ENCODE measurements at regions not wholly inside any gene's neighbourhood (a gene's known extent, or its start where the extent isn't known, plus 50 kb on each side); places are given as distances from the start of the nearest gene placed in this dataset.
"Not testable (repeated sequence)": the region's sequence is repeated elsewhere in the genome, so short reads cannot be mapped to it uniquely, and the experiment has no call there.

DNA sequence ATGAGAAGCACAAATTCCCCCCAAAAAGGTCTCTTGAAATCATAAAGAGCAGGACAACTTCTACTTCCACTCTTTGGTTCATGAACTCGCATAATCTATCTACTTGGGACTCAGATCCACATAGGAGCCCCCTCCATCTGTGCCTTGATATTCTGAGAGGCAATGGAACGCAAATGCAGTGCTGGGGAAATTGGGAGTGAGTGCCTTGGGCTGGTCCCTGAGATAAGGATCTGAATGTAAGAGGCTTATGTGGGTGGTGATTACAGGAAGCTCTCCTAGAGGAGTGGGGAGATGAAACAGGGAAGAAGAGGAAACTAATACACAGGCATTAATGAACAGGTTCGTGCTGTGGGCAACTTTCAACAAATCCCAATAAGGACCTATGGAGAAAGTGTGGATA lies 285.6 kb downstream of the RASEF start:
- no peak overlapping the region for H3K27ac Mint-ChIP-seq
- TF ChIP-seq, protein P1, sequence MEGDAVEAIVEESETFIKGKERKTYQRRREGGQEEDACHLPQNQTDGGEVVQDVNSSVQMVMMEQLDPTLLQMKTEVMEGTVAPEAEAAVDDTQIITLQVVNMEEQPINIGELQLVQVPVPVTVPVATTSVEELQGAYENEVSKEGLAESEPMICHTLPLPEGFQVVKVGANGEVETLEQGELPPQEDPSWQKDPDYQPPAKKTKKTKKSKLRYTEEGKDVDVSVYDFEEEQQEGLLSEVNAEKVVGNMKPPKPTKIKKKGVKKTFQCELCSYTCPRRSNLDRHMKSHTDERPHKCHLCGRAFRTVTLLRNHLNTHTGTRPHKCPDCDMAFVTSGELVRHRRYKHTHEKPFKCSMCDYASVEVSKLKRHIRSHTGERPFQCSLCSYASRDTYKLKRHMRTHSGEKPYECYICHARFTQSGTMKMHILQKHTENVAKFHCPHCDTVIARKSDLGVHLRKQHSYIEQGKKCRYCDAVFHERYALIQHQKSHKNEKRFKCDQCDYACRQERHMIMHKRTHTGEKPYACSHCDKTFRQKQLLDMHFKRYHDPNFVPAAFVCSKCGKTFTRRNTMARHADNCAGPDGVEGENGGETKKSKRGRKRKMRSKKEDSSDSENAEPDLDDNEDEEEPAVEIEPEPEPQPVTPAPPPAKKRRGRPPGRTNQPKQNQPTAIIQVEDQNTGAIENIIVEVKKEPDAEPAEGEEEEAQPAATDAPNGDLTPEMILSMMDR (IDR thresholded peaks at IDR 0.05; ENCODE audit: unreplicated experiment in 3 of 3), result no peak
- peaks cover 3% of the 10 kb centered on the region for H3K36me3 Mint-ChIP-seq (ENCODE audit: low read depth)

DNA sequence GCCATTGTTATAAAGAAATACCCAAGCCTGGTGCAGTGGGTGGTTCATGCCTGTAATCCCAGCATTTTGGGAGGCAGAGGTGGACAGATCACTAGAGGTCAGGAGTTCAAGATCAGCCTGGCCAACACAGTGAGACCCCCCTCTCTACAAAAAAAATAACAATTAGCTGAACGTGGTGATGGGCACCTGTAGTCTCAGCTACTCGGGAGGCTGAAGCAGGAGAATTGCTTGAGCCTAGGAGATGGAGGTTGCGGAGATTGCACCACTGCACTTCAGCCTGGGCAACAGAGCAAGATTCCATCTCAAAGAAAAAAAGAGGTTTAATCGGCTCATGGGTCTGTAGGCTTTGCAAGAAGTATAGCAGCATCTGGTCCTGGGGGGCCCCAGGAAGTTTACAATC lies 284.0 kb downstream of the RASEF start:
- H3K36me3 Mint-ChIP-seq (ENCODE audit: low read depth); H3K9me3 Mint-ChIP-seq; H3K27me3 Mint-ChIP-seq (ENCODE audit: low read depth); H3K27ac Mint-ChIP-seq; H3K4me3 Mint-ChIP-seq: not testable (repeated sequence)
- H3K4me1 Mint-ChIP-seq, result peaks cover 14% of the 10 kb centered on the region

More for the DNA sequence above, 285.6 kb downstream of the RASEF start:
- H3K4me3 Mint-ChIP-seq, result no peak overlapping the region
- peaks cover 9% of the 10 kb centered on the region for H3K4me1 Mint-ChIP-seq
- H3K27me3 Mint-ChIP-seq (ENCODE audit: low read depth), result no peaks in the 10 kb centered on the region
- peaks cover 7% of the 10 kb centered on the region for H3K9me3 Mint-ChIP-seq

GRCh38 chr9:82780017-82780416 lies 282.9 kb downstream of the RASEF start:
- Mint-ChIP-seq H3K36me3 (ENCODE audit: low read depth) (peaks cover 3% of the 10 kb centered on the region), H3K4me1 (peaks cover 14% of the 10 kb centered on the region), H3K27ac (no peak overlapping the region), H3K4me3 (no peak overlapping the region), H3K27me3 (ENCODE audit: low read depth) (no peaks in the 10 kb centered on the region), H3K9me3 (peaks cover 5% of the 10 kb centered on the region)
- TF ChIP-seq, protein P1 (IDR thresholded peaks at IDR 0.05; ENCODE audit: unreplicated experiment in 3 of 3), result no peak

DNA sequence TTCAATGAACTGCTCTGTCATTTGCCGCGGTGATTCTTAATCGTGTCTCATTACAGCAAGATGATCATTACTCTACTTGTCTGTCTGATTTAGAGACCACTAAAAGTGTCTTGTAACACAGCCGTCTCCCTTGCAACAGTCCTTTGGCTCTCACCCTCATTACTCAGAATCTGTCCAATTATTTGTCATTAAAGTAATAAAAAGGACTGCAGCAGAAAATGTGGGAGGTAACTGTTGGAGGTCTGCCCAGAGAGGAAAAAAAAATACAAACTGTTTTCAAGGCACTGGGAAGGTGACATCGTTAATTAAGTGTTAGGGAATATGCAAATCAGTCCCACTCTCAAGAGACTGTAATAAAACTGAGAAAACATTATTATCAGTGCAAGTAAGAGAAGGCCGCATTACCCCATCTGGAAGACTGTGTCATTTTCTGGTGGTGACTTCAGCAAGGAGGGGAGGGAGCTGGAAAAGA lies 281.0 kb downstream of the RASEF start:
- Mint-ChIP-seq H3K27ac (peak overlapping the region; percentile 52 to 64 (median 62)), H3K9me3 (peaks cover 2% of the 10 kb centered on the region), H3K36me3 (ENCODE audit: low read depth) (peaks cover 3% of the 10 kb centered on the region), H3K4me1 (peaks cover 14% of the 10 kb centered on the region), H3K27me3 (ENCODE audit: low read depth) (no peaks in the 10 kb centered on the region), H3K4me3 (peak overlapping the region; percentile 6 to 24 (median 15))
- TF ChIP-seq, protein P1 (IDR thresholded peaks at IDR 0.05; ENCODE audit: unreplicated experiment in 3 of 3), result no peak

DNA sequence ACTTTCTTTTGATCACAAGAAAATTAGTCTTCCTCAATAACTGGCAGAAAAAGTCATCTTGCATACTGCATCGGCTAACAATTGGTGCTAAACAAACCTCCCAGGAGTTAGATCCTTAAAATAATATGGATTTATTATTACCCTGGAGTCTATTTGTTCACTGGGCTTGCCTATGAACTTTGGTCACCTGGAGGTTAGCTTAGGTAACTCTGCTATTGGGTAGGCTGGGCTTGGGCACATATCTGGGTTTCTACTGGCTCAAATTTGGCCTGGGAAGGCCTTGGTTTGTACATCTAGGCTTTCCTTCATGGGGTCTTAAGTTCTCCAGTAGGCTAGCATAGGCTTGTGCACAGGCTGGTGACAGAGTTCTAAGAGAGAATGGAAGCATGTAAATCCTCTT lies 279.9 kb downstream of the RASEF start:
- H3K27me3 Mint-ChIP-seq (ENCODE audit: low read depth), result no peaks in the 10 kb centered on the region
- peaks cover 3% of the 10 kb centered on the region for H3K36me3 Mint-ChIP-seq (ENCODE audit: low read depth)
- H3K4me3 Mint-ChIP-seq, result no peak overlapping the region
- peaks cover 14% of the 10 kb centered on the region for H3K4me1 Mint-ChIP-seq
- TF ChIP-seq, protein P1 (IDR thresholded peaks at IDR 0.05; ENCODE audit: unreplicated experiment in 3 of 3), result no peak
- peak overlapping the region; percentile 52 to 64 (median 62) for H3K27ac Mint-ChIP-seq
- H3K9me3 Mint-ChIP-seq, result peaks cover 2% of the 10 kb centered on the region

DNA sequence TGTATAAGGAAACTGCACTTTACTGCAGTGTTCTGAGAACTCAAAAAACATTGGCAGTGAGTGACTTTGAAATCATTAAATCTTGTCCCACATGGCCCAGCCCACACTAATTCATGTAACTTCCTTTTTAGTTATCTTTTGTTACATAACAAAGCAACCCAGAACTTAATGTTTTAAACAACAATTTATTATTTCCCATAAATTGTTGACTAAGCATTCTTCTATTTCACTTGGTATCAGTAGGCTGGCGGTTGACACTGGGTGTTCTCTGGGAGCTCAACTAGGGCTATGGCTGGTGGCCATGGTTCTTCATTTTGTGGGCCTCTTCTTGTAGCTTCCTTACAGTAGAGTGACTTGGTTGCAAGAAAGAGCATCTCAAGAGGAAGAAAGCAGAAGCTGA lies 278.4 kb downstream of the RASEF start:
- H3K4me3 Mint-ChIP-seq, result no peak overlapping the region
- no peaks in the 10 kb centered on the region for H3K36me3 Mint-ChIP-seq (ENCODE audit: low read depth)
- TF ChIP-seq, protein P1 (IDR thresholded peaks at IDR 0.05; ENCODE audit: unreplicated experiment in 3 of 3), result no peak
- peaks cover 5% of the 10 kb centered on the region for H3K27me3 Mint-ChIP-seq (ENCODE audit: low read depth)
- no peak overlapping the region for H3K27ac Mint-ChIP-seq
- H3K4me1 Mint-ChIP-seq, result peaks cover 14% of the 10 kb centered on the region
- H3K9me3 Mint-ChIP-seq, result peaks cover 6% of the 10 kb centered on the region

All from nephron (organoid).